Right lobe of liver (tissue), 6 donors: ENCODE measurements at regions not wholly inside any gene's neighbourhood (a gene's known extent, or its start where the extent isn't known, plus 50 kb on each side); places are given as distances from the start of the nearest gene placed in this dataset.

Experiments used
- ATAC-seq, 4 donors: fragments of 200-7000 bp; cut with Tn5 transposase; one replicate each; pipeline ENCODE4 v1.9.1; 2020; ENCODE audit warnings: mild to moderate bottlenecking in 4 of 4, moderate library complexity in 4 of 4
- DNase-seq, 3 donors: peaks; one replicate each; pipeline ENCODE4 v3.0.0-alpha.2; 2020
- H3K27ac ChIP-seq, 3 donors: fragments of 200-600 bp; one replicate each; pipeline ENCODE4 v1.8.0; 2022
- H3K27me3 ChIP-seq, 2 donors: fragments of 200-600 bp; one replicate each; pipeline ENCODE4 v1.8.0; 2022
- H3K36me3 ChIP-seq, 4 donors: fragments of 200-600 bp; sonication (generic) in 1 of 4; one replicate each; pipeline versions ENCODE4 v1.5.1 to v1.8.0; 2017 to 2022; ENCODE audit warnings: control low read depth in 1 of 4
- H3K4me1 ChIP-seq, 4 donors: fragments of 200-600 bp; sonication (generic) in 1 of 4; one replicate each; pipeline versions ENCODE4 v1.5.1 to v1.8.0; 2017 to 2022; ENCODE audit warnings: control low read depth in 1 of 4
- H3K4me3 ChIP-seq, 3 donors: fragments of 200-600 bp; one replicate each; pipeline ENCODE4 v1.8.0; 2022
- H3K9me3 ChIP-seq, 4 donors: fragments of 200-600 bp; sonication (generic) in 1 of 4; one replicate each; pipeline versions ENCODE4 v1.5.1 to v1.8.0; 2017 to 2022; ENCODE audit warnings: control low read depth in 1 of 4
- POLR2A ChIP-seq: fragments of 450-650 bp; IDR thresholded peaks from one replicate; pipeline ENCODE4 v1.6.1; 2017; ENCODE audit warnings: antibody characterized with exemption, mild to moderate bottlenecking
- WGBS: methylation state at CpG from one replicate; pipeline ENCODE4 v1.1.6; 2018; ENCODE audit warnings: low coverage, low lambda C conversion rate; ENCODE audit not compliant: insufficient coverage; ENCODE audit errors: missing lambda C conversion rate; 5-methylcytosine and 5-hydroxymethylcytosine counted together
- intact Hi-C, 2 donors: fragments of 100-400 bp; cut with DNase I; formaldehyde crosslinking; loops; one replicate each; pipeline versions ENCODE4 v1.11.2 to v1.14.1; 2022
- TF ChIP-seq, protein P1 (sequence below), 4 donors: fragments of 200-600 bp in 3 of 4; fragments of 450-650 bp in 1 of 4; IDR thresholded peaks; one replicate each; pipeline versions ENCODE4 v1.5.1 to v1.8.0; 2016 to 2022; ENCODE audit warnings: antibody characterized with exemption in 4 of 4, mild to moderate bottlenecking in 2 of 4
- donor health status: DM: no; HTN: yes; CAD: no.
- donor health status: DM: no; HTN: no; CAD: no.
- donor health status: DM: no; HTN: no; CAD: no.
- donor health status: DM: no; HTN: yes; CAD: no.
- donor health status: DM: no; HTN: yes; CAD: no.

DNA sequence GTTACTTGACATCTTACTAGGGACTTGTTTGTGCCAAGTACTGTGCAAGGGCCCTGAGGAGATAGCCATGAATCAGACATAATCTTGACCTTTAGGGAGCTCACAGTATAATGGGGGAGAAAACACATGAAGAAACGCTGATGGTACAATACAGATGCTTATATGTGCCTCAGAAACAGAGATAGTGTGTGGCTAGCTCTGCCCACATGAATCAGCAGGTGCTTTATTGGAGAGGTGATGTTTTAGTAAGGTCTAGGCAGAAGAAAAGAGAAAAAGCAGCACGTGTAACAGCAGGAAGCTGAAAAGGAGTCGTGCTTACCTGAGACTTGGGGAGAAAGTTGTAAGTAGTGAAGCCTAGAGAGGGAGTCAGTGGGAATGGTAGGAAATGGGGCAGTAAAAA, 60.6 kb upstream of the LMO4 start:
- H3K4me1 ChIP-seq, result no peaks in the 10 kb centered on the region
- no peaks in the 10 kb centered on the region for H3K36me3 ChIP-seq
- no peak overlapping the region for H3K4me3 ChIP-seq
- ATAC-seq (no peak), DNase-seq (no peak)
- H3K27me3 ChIP-seq, result no peaks in the 10 kb centered on the region
- 55% methylated on average over 3 of the region's 3 CpGs for WGBS
- no peaks in the 10 kb centered on the region for H3K9me3 ChIP-seq
- TF ChIP-seq POLR2A, result no peak
- TF ChIP-seq, protein P1, sequence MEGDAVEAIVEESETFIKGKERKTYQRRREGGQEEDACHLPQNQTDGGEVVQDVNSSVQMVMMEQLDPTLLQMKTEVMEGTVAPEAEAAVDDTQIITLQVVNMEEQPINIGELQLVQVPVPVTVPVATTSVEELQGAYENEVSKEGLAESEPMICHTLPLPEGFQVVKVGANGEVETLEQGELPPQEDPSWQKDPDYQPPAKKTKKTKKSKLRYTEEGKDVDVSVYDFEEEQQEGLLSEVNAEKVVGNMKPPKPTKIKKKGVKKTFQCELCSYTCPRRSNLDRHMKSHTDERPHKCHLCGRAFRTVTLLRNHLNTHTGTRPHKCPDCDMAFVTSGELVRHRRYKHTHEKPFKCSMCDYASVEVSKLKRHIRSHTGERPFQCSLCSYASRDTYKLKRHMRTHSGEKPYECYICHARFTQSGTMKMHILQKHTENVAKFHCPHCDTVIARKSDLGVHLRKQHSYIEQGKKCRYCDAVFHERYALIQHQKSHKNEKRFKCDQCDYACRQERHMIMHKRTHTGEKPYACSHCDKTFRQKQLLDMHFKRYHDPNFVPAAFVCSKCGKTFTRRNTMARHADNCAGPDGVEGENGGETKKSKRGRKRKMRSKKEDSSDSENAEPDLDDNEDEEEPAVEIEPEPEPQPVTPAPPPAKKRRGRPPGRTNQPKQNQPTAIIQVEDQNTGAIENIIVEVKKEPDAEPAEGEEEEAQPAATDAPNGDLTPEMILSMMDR (IDR thresholded peaks at IDR 0.05), result no peak
- no peak overlapping the region for H3K27ac ChIP-seq
- intact Hi-C loops, result no loop called here

DNA sequence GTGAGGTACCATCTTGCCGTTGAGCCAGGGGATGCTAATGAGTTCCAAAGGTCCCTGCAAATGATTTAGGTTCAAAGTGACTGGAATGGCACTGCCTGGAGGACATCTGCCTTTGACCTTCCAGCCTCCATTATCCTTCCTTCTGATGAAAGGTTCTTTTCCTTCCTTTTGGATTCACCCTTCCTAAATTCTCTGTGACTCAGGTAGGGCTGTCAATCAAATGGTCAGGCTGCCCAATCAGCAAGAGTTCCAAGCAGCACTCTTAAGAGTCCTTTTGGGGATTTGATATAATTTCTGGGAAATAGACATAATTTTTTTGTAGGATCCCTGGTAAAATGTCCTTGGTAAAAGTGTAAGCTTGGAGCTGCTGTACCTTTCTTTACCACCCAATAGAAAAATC, 58.8 kb upstream of the LMO4 start:
- Histone ChIP-seq H3K9me3 (no peaks in the 10 kb centered on the region), H3K4me1 (no peaks in the 10 kb centered on the region), H3K4me3 (no peak overlapping the region), H3K36me3 (no peaks in the 10 kb centered on the region), H3K27me3 (no peaks in the 10 kb centered on the region), H3K27ac (no peak overlapping the region)
- intact Hi-C loops, result no loop called here
- ATAC-seq, result no peak
- WGBS, result 38% methylated on average over 1 of the region's 1 CpG
- TF ChIP-seq POLR2A, result no peak
- TF ChIP-seq, protein P1 (IDR thresholded peaks at IDR 0.05), result no peak
- no peak for DNase-seq

DNA sequence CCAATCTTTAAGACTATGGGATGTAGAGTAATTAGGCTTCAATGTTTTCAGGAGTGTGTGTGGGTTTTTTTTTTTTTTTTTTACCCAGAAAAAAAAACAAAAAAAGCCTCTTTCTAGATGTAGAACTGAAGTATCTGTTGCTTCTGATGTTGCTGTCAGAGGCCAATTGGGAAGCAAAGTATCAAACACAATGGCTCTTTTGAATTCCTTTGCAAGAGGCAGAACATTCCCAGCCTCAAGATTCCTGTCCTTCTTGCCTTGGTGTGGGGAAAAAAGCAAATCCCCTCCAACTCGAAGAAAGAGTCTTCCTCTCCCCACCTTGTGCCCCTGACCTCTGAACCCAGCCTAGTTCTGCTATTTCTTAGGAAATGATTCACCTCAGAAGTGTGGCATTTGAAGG, 55.4 kb upstream of the LMO4 start:
- H3K27ac ChIP-seq, result no peak overlapping the region
- no peak for ATAC-seq
- intact Hi-C loops, result no loop called here

GRCh38 chr1:87274851-87275250, 53.8 kb upstream of the LMO4 start:
- DNase-seq, result no peak

More for the DNA sequence above, 55.4 kb upstream of the LMO4 start:
- no peak overlapping the region for H3K4me3 ChIP-seq
- 18% methylated on average over 1 of the region's 1 CpG for WGBS
- TF ChIP-seq, protein P1 (IDR thresholded peaks at IDR 0.05), result no peak
- no peak for TF ChIP-seq POLR2A
- no peak for DNase-seq
- no peaks in the 10 kb centered on the region for H3K36me3 ChIP-seq
- no peaks in the 10 kb centered on the region for H3K27me3 ChIP-seq
- H3K9me3 ChIP-seq, result no peaks in the 10 kb centered on the region
- H3K4me1 ChIP-seq, result no peaks in the 10 kb centered on the region

More at GRCh38 chr1:87274851-87275250, 53.8 kb upstream of the LMO4 start:
- Histone ChIP-seq H3K27me3 (no peaks in the 10 kb centered on the region), H3K27ac (no peak overlapping the region), H3K4me1 (no peaks in the 10 kb centered on the region), H3K4me3 (no peak overlapping the region), H3K36me3 (no peaks in the 10 kb centered on the region), H3K9me3 (no peaks in the 10 kb centered on the region)
- WGBS, result 17% methylated on average over 1 of the region's 7 CpGs
- no peak for ATAC-seq
- intact Hi-C loops, result no loop called here
- TF ChIP-seq, protein P1 (IDR thresholded peaks at IDR 0.05), result no peak
- TF ChIP-seq POLR2A, result no peak
